Activated CD4-positive, alpha-beta memory T cell treated with anti-CD3 and anti-CD28 coated beads, Interleukin-2, amount 10 ng/mL, durations not matched to agents 7 days and 5 days (primary cell): ENCODE measurements at regions not wholly inside any gene's neighbourhood (a gene's known extent, or its start where the extent isn't known, plus 50 kb on each side); places are given as distances from the start of the nearest gene placed in this dataset.

Experiments
- CTCF ChIA-PET: fragments of 350-600 bp; sonication (Branson Sonifier 250); formaldehyde crosslinking; loops from one replicate; lab custom pipeline; 2021; ENCODE audit warnings: antibody characterized with exemption, inconsistent platforms; lab: Charles Lee
- POLR2A ChIA-PET: fragments of 350-600 bp; sonication (Branson Sonifier 250); formaldehyde crosslinking; loops from one replicate; lab custom pipeline; 2021; ENCODE audit warnings: antibody characterized with exemption; lab: Charles Lee
- DNase-seq: peaks from one replicate; pipeline ENCODE4 v3.0.0-alpha.2; 2020
- H3K27ac Mint-ChIP-seq: one replicate; pipeline ENCODE4 v1.8.0; 2021; ENCODE audit warnings: mild to moderate bottlenecking, mixed read lengths
- H3K27me3 Mint-ChIP-seq: one replicate; pipeline ENCODE4 v1.8.0; 2021; ENCODE audit warnings: mixed read lengths
- H3K36me3 Mint-ChIP-seq: one replicate; pipeline ENCODE4 v1.8.0; 2021; ENCODE audit warnings: low read depth, mixed read lengths
- H3K4me1 Mint-ChIP-seq: one replicate; pipeline ENCODE4 v1.8.0; 2021; ENCODE audit warnings: mixed read lengths
- H3K4me3 Mint-ChIP-seq: one replicate; pipeline ENCODE4 v1.8.0; 2021; ENCODE audit warnings: mild to moderate bottlenecking, mixed read lengths
- H3K9me3 Mint-ChIP-seq: one replicate; pipeline ENCODE4 v1.8.0; 2021; ENCODE audit warnings: mixed read lengths

DNA sequence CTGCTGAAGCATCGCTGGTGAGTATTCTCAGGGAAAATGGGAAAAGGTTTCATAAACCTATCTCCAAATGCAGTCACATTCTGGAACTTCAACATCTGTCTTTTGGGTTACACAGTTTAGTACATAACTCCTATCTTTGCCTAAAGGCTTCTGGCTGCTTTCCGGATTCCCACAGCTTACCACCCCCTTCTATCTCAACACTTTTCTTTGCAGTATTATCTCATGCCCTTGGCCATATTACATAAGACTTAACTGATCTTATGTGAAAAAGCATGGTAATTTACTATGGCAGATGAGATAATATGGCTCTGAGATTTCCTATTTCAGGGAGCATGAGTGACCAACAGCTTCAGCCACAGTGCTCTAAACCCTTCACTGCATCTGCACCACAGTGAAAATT is 369.3 kb upstream of the LINC00305 start:
- H3K27me3 Mint-ChIP-seq = no peaks in the 10 kb centered on the region
- no peak overlapping the region for H3K27ac Mint-ChIP-seq
- POLR2A ChIA-PET = no interaction called here
- CTCF ChIA-PET = no interaction called here
- H3K9me3 Mint-ChIP-seq = peaks cover 17% of the 10 kb centered on the region
- no peak overlapping the region for H3K4me3 Mint-ChIP-seq
- no peaks in the 10 kb centered on the region for H3K4me1 Mint-ChIP-seq
- DNase-seq = no peak
- H3K36me3 Mint-ChIP-seq = no peaks in the 10 kb centered on the region

- Mint-ChIP-seq H3K27me3 (no peaks in the 10 kb centered on the region), H3K36me3 (no peaks in the 10 kb centered on the region), H3K4me1 (no peaks in the 10 kb centered on the region), H3K9me3 (peaks cover 2% of the 10 kb centered on the region), H3K4me3 (no peak overlapping the region), H3K27ac (no peak overlapping the region)
- ChIA-PET CTCF (no interaction called here), POLR2A (no interaction called here)
- DNase-seq = no peak
Measured at GRCh38 chr18:64513401-64513800, 364.5 kb upstream of the LINC00305 start.

GRCh38 chr18:64490207-64490606 is 341.3 kb upstream of the LINC00305 start:
- Mint-ChIP-seq H3K9me3 (no peaks in the 10 kb centered on the region), H3K36me3 (no peaks in the 10 kb centered on the region), H3K27me3 (no peaks in the 10 kb centered on the region), H3K4me1 (no peaks in the 10 kb centered on the region), H3K4me3 (no peak overlapping the region), H3K27ac (no peak overlapping the region)
- POLR2A ChIA-PET = no interaction called here
- CTCF ChIA-PET = no interaction called here
- no peak for DNase-seq

GRCh38 chr18:64488698-64489097 is 339.8 kb upstream of the LINC00305 start:
- ChIA-PET POLR2A (no interaction called here), CTCF (no interaction called here)
- Mint-ChIP-seq H3K9me3 (no peaks in the 10 kb centered on the region), H3K4me3 (no peak overlapping the region), H3K36me3 (no peaks in the 10 kb centered on the region), H3K27ac (no peak overlapping the region), H3K4me1 (no peaks in the 10 kb centered on the region), H3K27me3 (no peaks in the 10 kb centered on the region)
- DNase-seq = no peak

DNA sequence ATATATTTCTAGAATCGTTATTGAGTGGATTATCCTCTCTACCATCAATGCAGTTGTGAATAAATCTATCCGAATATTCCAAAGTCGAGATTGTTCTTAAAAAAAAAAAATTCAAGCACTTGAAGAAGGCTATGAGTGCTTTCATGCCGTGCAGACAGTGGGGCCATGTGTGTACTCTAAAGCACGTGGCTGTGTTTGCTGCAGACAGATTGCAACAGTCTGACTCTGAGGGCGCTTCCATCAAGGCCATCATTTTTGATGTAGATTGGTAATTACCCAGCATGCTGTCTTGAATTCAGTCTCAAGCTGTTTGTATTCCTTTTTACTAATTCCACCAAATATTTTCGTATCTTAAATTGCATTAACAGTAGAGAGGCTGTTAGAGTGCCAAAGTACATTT is 325.9 kb upstream of the LINC00305 start:
- DNase-seq = no peak
- peaks cover 3% of the 10 kb centered on the region for H3K9me3 Mint-ChIP-seq
- no peak overlapping the region for H3K4me3 Mint-ChIP-seq
- H3K27ac Mint-ChIP-seq = no peak overlapping the region
- ChIA-PET POLR2A (no interaction called here), CTCF (no interaction called here)
- H3K27me3 Mint-ChIP-seq = no peaks in the 10 kb centered on the region
- no peaks in the 10 kb centered on the region for H3K4me1 Mint-ChIP-seq
- no peaks in the 10 kb centered on the region for H3K36me3 Mint-ChIP-seq

GRCh38 chr18:64474255-64474654 is 325.4 kb upstream of the LINC00305 start:
- H3K4me3 Mint-ChIP-seq = no peak overlapping the region
- H3K4me1 Mint-ChIP-seq = no peaks in the 10 kb centered on the region
- no peaks in the 10 kb centered on the region for H3K36me3 Mint-ChIP-seq
- CTCF ChIA-PET = no interaction called here
- H3K27me3 Mint-ChIP-seq = no peaks in the 10 kb centered on the region
- POLR2A ChIA-PET = no interaction called here
- DNase-seq = no peak
- H3K27ac Mint-ChIP-seq = no peak overlapping the region
- H3K9me3 Mint-ChIP-seq = peaks cover 3% of the 10 kb centered on the region

DNA sequence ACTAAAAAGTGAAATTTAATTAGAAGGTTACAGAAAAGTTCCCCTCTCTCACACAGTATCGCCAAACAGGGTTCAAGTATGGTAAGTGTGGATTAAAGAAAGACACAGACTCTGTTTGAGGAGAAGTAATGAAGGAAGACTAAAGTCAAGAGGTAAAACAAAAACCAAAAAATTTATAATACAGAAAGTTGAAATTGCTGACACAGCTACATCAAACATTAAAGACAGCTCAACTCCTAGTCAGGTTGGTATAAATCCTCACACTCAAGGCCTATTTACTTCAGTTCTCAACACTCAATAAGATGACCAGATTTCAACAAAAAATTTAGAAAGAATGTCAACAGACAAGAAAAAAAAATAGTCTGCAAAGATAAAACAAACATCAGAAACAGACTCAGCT is 300.5 kb upstream of the LINC00305 start:
- POLR2A ChIA-PET = no interaction called here
- DNase-seq = no peak
- Mint-ChIP-seq H3K36me3 (no peaks in the 10 kb centered on the region), H3K4me1 (no peaks in the 10 kb centered on the region), H3K9me3 (no peaks in the 10 kb centered on the region), H3K27ac (no peak overlapping the region), H3K4me3 (no peak overlapping the region), H3K27me3 (no peaks in the 10 kb centered on the region)
- CTCF ChIA-PET = no interaction called here

- Mint-ChIP-seq H3K9me3 (peaks cover 4% of the 10 kb centered on the region), H3K36me3 (no peaks in the 10 kb centered on the region), H3K4me1 (no peaks in the 10 kb centered on the region), H3K4me3 (no peak overlapping the region), H3K27ac (no peak overlapping the region), H3K27me3 (no peaks in the 10 kb centered on the region)
- CTCF ChIA-PET = no interaction called here
- POLR2A ChIA-PET = no interaction called here
- DNase-seq = no peak
Measured at GRCh38 chr18:64444819-64445218, 295.9 kb upstream of the LINC00305 start.

DNA sequence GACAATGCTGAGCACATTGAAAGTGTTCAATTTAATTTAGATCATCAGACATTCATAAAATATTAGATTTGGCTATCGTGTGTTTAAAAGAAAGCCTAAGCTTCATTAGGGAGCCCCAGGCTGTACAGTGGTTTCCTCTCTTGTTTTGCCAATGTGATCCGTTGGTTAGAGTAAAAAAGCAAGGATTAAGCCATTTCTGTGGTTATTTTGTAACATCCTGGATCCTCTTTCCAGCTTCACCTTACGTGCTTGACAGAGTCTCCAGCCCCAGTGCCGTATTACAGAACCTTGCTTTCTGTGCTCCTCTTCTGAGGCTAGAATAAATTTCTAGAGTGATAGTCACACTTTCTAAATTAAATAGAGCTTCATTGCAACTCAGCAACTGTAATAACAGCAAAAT is 289.3 kb upstream of the LINC00305 start:
- no peaks in the 10 kb centered on the region for H3K4me1 Mint-ChIP-seq
- H3K9me3 Mint-ChIP-seq = peaks cover 14% of the 10 kb centered on the region
- H3K36me3 Mint-ChIP-seq = no peaks in the 10 kb centered on the region
- no peak for DNase-seq
- POLR2A ChIA-PET = no interaction called here
- H3K27me3 Mint-ChIP-seq = no peaks in the 10 kb centered on the region
- no peak overlapping the region for H3K27ac Mint-ChIP-seq
- CTCF ChIA-PET = no interaction called here
- H3K4me3 Mint-ChIP-seq = no peak overlapping the region

DNA sequence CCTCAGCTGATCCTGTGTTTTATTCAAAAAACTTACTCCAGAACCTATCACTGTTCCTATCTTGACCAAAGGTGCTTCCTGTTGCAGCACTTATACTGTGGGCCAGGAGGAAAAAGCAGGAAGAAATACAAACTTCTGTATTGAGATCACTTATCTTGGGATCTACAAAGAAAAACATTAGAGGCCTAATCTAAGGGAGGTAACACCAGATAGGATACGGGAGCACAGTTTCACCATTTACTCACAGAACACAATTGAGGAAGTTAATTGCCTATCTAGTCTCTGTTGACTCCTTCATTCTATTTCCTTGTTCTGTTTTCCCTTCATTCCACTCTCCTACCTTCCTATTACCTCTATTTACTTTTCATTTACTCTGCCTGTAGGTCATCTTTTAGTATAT is 287.2 kb upstream of the LINC00305 start:
- Mint-ChIP-seq H3K36me3 (no peaks in the 10 kb centered on the region), H3K27ac (no peak overlapping the region), H3K27me3 (no peaks in the 10 kb centered on the region), H3K9me3 (peaks cover 13% of the 10 kb centered on the region), H3K4me3 (no peak overlapping the region), H3K4me1 (no peaks in the 10 kb centered on the region)
- DNase-seq = no peak
- POLR2A ChIA-PET = no interaction called here
- CTCF ChIA-PET = no interaction called here

- H3K9me3 Mint-ChIP-seq = no peaks in the 10 kb centered on the region
- H3K27me3 Mint-ChIP-seq = no peaks in the 10 kb centered on the region
- H3K27ac Mint-ChIP-seq = no peak overlapping the region
- H3K36me3 Mint-ChIP-seq = no peaks in the 10 kb centered on the region
- H3K4me1 Mint-ChIP-seq = no peaks in the 10 kb centered on the region
- no peak overlapping the region for H3K4me3 Mint-ChIP-seq
- POLR2A ChIA-PET = no interaction called here
- CTCF ChIA-PET = no interaction called here
- DNase-seq = no peak
Measured at GRCh38 chr18:64419156-64419555, 270.3 kb upstream of the LINC00305 start.

GRCh38 chr18:64416990-64417389 is 268.1 kb upstream of the LINC00305 start:
- no peaks in the 10 kb centered on the region for H3K36me3 Mint-ChIP-seq
- no peaks in the 10 kb centered on the region for H3K27me3 Mint-ChIP-seq
- no peaks in the 10 kb centered on the region for H3K4me1 Mint-ChIP-seq
- no peak overlapping the region for H3K4me3 Mint-ChIP-seq
- CTCF ChIA-PET = no interaction called here
- no peak for DNase-seq
- H3K9me3 Mint-ChIP-seq = no peaks in the 10 kb centered on the region
- POLR2A ChIA-PET = no interaction called here
- no peak overlapping the region for H3K27ac Mint-ChIP-seq

DNA sequence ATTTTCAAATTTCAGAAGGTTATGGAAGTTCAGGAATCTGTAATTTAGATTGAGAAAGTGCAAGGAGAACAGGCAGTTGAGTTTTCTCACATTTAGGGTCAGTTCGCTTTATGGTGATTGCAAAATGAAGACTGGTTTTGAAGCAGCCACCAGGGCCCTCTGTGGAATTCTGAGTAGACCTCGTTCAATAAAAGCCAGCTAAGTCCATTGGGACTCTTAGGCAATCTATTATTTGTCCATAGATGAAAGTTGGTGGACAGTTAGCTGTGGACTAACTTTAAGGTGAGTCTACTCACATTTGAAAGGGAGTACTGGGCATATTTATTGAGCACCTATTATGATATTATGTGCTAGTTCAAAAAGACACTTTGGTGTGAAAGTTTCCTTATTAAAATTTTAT is 266.3 kb upstream of the LINC00305 start:
- Mint-ChIP-seq H3K27me3 (no peaks in the 10 kb centered on the region), H3K27ac (no peak overlapping the region), H3K4me1 (no peaks in the 10 kb centered on the region), H3K36me3 (no peaks in the 10 kb centered on the region), H3K9me3 (no peaks in the 10 kb centered on the region), H3K4me3 (no peak overlapping the region)
- POLR2A ChIA-PET = no interaction called here
- CTCF ChIA-PET = no interaction called here
- DNase-seq = no peak

GRCh38 chr18:64410685-64411084 is 261.8 kb upstream of the LINC00305 start:
- Mint-ChIP-seq H3K9me3 (no peaks in the 10 kb centered on the region), H3K27me3 (no peaks in the 10 kb centered on the region), H3K4me1 (no peaks in the 10 kb centered on the region), H3K27ac (no peak overlapping the region), H3K4me3 (no peak overlapping the region), H3K36me3 (no peaks in the 10 kb centered on the region)
- ChIA-PET CTCF (interaction anchor here (1.2 kb wide), 1 partner anchor 370 kb away, joined by 3 read pairs; no protein-coding TSS in a partner anchor), POLR2A (no interaction called here)
- DNase-seq = no peak

GRCh38 chr18:64409511-64409910 is 260.6 kb upstream of the LINC00305 start:
- CTCF ChIA-PET = interaction anchor here (1.2 kb wide), 1 partner anchor 369 kb away, joined by 3 read pairs; no protein-coding TSS in a partner anchor
- H3K4me1 Mint-ChIP-seq = no peaks in the 10 kb centered on the region
- POLR2A ChIA-PET = no interaction called here

More at GRCh38 chr18:64409511-64409910, 260.6 kb upstream of the LINC00305 start:
- Mint-ChIP-seq H3K27ac (no peak overlapping the region), H3K9me3 (no peaks in the 10 kb centered on the region), H3K27me3 (no peaks in the 10 kb centered on the region), H3K36me3 (no peaks in the 10 kb centered on the region), H3K4me3 (no peak overlapping the region)
- DNase-seq = no peak
